Caco-2 (cell line): ENCODE measurements at regions not wholly inside any gene's neighbourhood (a gene's known extent, or its start where the extent isn't known, plus 50 kb on each side); places are given as distances from the start of the nearest gene placed in this dataset.
A peak's percentile ranks its signal among the peaks of the same experiment; 100 is the strongest.

Source experiments
- BruUV-seq: library from RNA; stranded (reverse); fragments of 400-500 nt; replicated peaks from 2 replicates; lab custom pipeline; 2021; lab: Mats Ljungman, UMichigan
- CTCF ChIA-PET: fragments of 300-600 bp; sonication (Branson Sonifier 250); formaldehyde crosslinking; loops from one replicate; lab custom pipeline; 2022; ENCODE audit warnings: antibody characterized with exemption; lab: Charles Lee
- POLR2A ChIA-PET: fragments of 300-600 bp; sonication (Branson Sonifier 250); formaldehyde crosslinking; loops from one replicate; lab custom pipeline; 2022; ENCODE audit warnings: antibody characterized with exemption; lab: Charles Lee
- DNase-seq, 2 experiments: peaks; one replicate each; pipeline versions ENCODE4 v3.0.0 to v3.0.0-alpha.2; 2020 to 2022
- H3K27me3 ChIP-seq: replicated peaks from 2 replicates; pipeline ENCODE4 v1.6.0; 2011; ENCODE audit warnings: low read length; ENCODE audit not compliant: control insufficient read depth, insufficient read depth
- H3K36me3 ChIP-seq: 2 replicates; pipeline ENCODE4 v1.5.1; 2011; ENCODE audit warnings: low read length; ENCODE audit not compliant: control insufficient read depth, insufficient read depth
- H3K4me1 ChIP-seq: fragments of 250-450 bp; sonication (Bioruptor Pico); 2 replicates; pipeline ENCODE4 v1.5.1; 2020; ENCODE audit warnings: mild to moderate bottlenecking
- H3K4me3 ChIP-seq: 2 replicates; pipeline ENCODE4 v1.5.1; 2011; ENCODE audit warnings: low read depth, mild to moderate bottlenecking, control low read depth, low read length
- H3K9me3 ChIP-seq: fragments of 250-450 bp; sonication (Bioruptor Pico); 2 replicates; pipeline ENCODE4 v1.5.1; 2020; ENCODE audit warnings: mild to moderate bottlenecking, moderate library complexity
- H3K27ac Mint-ChIP-seq: one replicate; pipeline ENCODE4 v1.8.0; 2022; ENCODE audit warnings: mixed read lengths; ENCODE audit not compliant: unreplicated experiment
- H3K27me3 Mint-ChIP-seq: one replicate; pipeline ENCODE4 v1.8.0; 2022; ENCODE audit warnings: mixed read lengths; ENCODE audit not compliant: insufficient read depth, unreplicated experiment
- H3K36me3 Mint-ChIP-seq: one replicate; pipeline ENCODE4 v1.8.0; 2022; ENCODE audit warnings: mild to moderate bottlenecking, mixed read lengths; ENCODE audit not compliant: insufficient read depth, unreplicated experiment
- H3K4me1 Mint-ChIP-seq: one replicate; pipeline ENCODE4 v1.8.0; 2022; ENCODE audit warnings: low read depth, mixed read lengths; ENCODE audit not compliant: unreplicated experiment
- H3K4me3 Mint-ChIP-seq: one replicate; pipeline ENCODE4 v1.8.0; 2022; ENCODE audit warnings: mild to moderate bottlenecking, moderate library complexity, mixed read lengths; ENCODE audit not compliant: unreplicated experiment
- H3K9me3 Mint-ChIP-seq: one replicate; pipeline ENCODE4 v1.8.0; 2022; ENCODE audit warnings: mixed read lengths; ENCODE audit not compliant: unreplicated experiment
- CTCF ChIP-seq, 2 experiments: fragments of 200-600 bp in 1 of 2; IDR thresholded peaks; 1 replicate in 1 of 2; 2 replicates in 1 of 2; pipeline versions ENCODE4 v1.5.1 to v1.8.0; 2011 to 2022; ENCODE audit warnings: antibody characterized with exemption in 1 of 2, control low read depth in 1 of 2, inconsistent platforms in 1 of 2, low read depth in 1 of 2, low read length in 1 of 2, mild to moderate bottlenecking in 1 of 2, moderate library complexity in 1 of 2; ENCODE audit not compliant: insufficient read depth in 1 of 2, severe bottlenecking in 1 of 2, unreplicated experiment in 1 of 2
- intact Hi-C: fragments of 100-400 bp; cut with micrococcal nuclease; formaldehyde crosslinking; loops from one replicate; pipeline ENCODE4 v1.10.0; 2022; ENCODE audit not compliant: unreplicated experiment

GRCh38 chr3:71863563-71864190, 78.7 kb upstream of the PROK2 start:
- Mint-ChIP-seq H3K27me3 (peaks cover 43% of the 10 kb centered on the region), H3K36me3 (no peaks in the 10 kb centered on the region), H3K4me3 (no peak overlapping the region), H3K27ac (no peak overlapping the region), H3K4me1 (no peaks in the 10 kb centered on the region), H3K9me3 (peaks cover 9% of the 10 kb centered on the region)
- no peaks in the 10 kb centered on the region for H3K27me3 ChIP-seq
- ChIA-PET CTCF (no interaction called here), POLR2A (no interaction called here)
- TF ChIP-seq CTCF (IDR thresholded peaks at IDR 0.05; ENCODE audit: insufficient read depth in 1 of 2, low read depth in 1 of 2, low read length in 1 of 2, severe bottlenecking in 1 of 2, unreplicated experiment in 1 of 2): no peak
- no TSS peak for BruUV-seq
- H3K9me3 ChIP-seq: peaks cover 5% of the 10 kb centered on the region; the same call in 1 of the 2 replicates
- no peak overlapping the region for H3K4me3 ChIP-seq
- DNase-seq: no peak
- intact Hi-C loops: no loop called here
- H3K4me1 ChIP-seq: no peaks in the 10 kb centered on the region
- H3K36me3 ChIP-seq: no peaks in the 10 kb centered on the region

- no peaks in the 10 kb centered on the region for H3K36me3 Mint-ChIP-seq
- no peak overlapping the region for H3K4me3 Mint-ChIP-seq
- Histone ChIP-seq H3K9me3 (peaks cover 5% of the 10 kb centered on the region; the same call in 1 of the 2 replicates), H3K4me1 (no peaks in the 10 kb centered on the region), H3K27me3 (no peaks in the 10 kb centered on the region), H3K36me3 (no peaks in the 10 kb centered on the region), H3K4me3 (no peak overlapping the region)
- CTCF ChIA-PET: no interaction called here
- no peak overlapping the region for H3K27ac Mint-ChIP-seq
- DNase-seq: no peak
- H3K4me1 Mint-ChIP-seq: no peaks in the 10 kb centered on the region
- TF ChIP-seq CTCF (IDR thresholded peaks at IDR 0.05; ENCODE audit: insufficient read depth in 1 of 2, low read depth in 1 of 2, low read length in 1 of 2, severe bottlenecking in 1 of 2, unreplicated experiment in 1 of 2): no peak
- POLR2A ChIA-PET: no interaction called here
- peaks cover 9% of the 10 kb centered on the region for H3K9me3 Mint-ChIP-seq
- H3K27me3 Mint-ChIP-seq: peaks cover 35% of the 10 kb centered on the region
- no TSS peak for BruUV-seq
- intact Hi-C loops: no loop called here
Observed at GRCh38 chr3:71862371-71863140, 77.6 kb upstream of the PROK2 start.

GRCh38 chr3:71859123-71859519, 74.2 kb upstream of the PROK2 start:
- no peaks in the 10 kb centered on the region for H3K36me3 ChIP-seq
- Mint-ChIP-seq H3K27ac (no peak overlapping the region), H3K4me1 (no peaks in the 10 kb centered on the region), H3K36me3 (no peaks in the 10 kb centered on the region), H3K27me3 (peaks cover 16% of the 10 kb centered on the region), H3K4me3 (no peak overlapping the region), H3K9me3 (peaks cover 9% of the 10 kb centered on the region)
- CTCF ChIA-PET: interaction anchor here (0.5 to 1.8 kb wide), 3 partner anchors 129 to 1052 kb away, joined by 4 to 9 read pairs (median 5); no protein-coding TSS in a partner anchor
- no peak overlapping the region for H3K4me3 ChIP-seq
- POLR2A ChIA-PET: no interaction called here
- DNase-seq: no peak
- no TSS peak for BruUV-seq
- TF ChIP-seq CTCF (IDR thresholded peaks at IDR 0.05; ENCODE audit: insufficient read depth in 1 of 2, low read depth in 1 of 2, low read length in 1 of 2, severe bottlenecking in 1 of 2, unreplicated experiment in 1 of 2): peak in 1 of 2 experiments; percentile 52
- intact Hi-C loops: loop anchor here (1.0 kb wide), 2 partner anchors 129 to 148 kb away; no protein-coding TSS in a partner anchor
- no peaks in the 10 kb centered on the region for H3K27me3 ChIP-seq
- peaks cover 5% of the 10 kb centered on the region; the same call in 1 of the 2 replicates for H3K9me3 ChIP-seq
- H3K4me1 ChIP-seq: no peaks in the 10 kb centered on the region
